ENCODE measurements at regions not wholly inside any gene's neighbourhood (a gene's known extent, or its start where the extent isn't known, plus 50 kb on each side); places are given as distances from the start of the nearest gene placed in this dataset.
"Not testable (repeated sequence)": the region's sequence is repeated elsewhere in the genome, so short reads cannot be mapped to it uniquely, and the experiment has no call there.

DNA sequence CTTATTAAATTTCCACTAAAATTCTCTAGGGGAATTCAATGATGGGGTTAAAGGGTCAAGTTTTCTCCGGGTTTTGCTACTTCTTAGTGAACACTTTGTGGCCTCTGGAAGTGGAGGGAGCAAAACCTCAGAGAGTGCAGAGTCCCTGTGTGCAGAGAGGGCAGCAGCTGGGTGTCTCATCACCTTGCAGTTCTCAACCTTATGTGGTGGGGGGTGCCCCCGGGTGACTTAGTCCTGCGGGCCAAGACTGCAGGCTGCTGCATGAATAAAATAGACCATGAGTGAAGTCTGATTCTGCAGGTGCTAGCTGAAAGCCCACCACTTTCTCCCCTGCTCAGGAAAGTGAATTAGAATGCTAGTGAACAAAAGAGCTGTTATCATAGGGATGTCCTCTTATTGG, 191.6 kb downstream of the DLEU7 start:
- no peak for DNase-seq

DNA sequence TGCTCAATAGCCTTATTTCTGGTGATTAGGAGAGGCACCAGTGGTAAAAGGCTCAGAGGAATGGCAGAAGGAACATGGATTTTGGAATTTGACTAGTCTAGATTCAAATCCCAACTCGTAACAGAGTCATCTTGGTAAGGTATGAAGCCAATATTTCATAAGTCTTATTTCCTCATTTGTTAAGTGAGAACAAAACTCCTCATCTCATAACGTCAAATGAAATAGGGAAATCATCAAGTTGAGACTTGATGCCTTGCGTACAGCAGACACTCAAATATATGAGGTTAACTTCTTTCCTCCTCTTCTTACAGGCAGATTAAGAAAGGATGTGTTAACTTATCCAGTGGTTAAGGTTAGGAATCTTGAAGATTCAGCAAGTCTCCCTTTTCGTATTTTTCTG, 189.2 kb downstream of the DLEU7 start:
- no peak for DNase-seq

DNA sequence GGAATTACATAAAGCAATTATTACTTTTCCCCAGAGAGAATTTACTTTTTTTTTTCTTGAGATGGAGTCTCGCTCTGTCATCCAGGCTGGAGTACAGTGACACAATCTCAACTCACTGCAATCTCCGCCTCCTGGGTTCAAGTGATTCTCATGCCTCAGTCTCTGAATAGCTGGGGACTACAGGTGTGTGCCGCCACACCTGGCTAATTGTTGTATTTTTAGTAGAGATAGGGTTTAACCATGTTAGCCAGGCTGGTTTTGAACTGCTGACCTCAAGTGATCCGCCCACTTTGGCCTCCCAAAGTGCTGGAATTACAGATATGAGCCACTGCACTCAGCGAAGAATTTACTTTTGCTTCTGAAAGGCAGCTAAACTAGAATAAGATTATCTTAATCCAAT, 181.6 kb downstream of the DLEU7 start:
- DNase-seq: not testable (repeated sequence)

DNA sequence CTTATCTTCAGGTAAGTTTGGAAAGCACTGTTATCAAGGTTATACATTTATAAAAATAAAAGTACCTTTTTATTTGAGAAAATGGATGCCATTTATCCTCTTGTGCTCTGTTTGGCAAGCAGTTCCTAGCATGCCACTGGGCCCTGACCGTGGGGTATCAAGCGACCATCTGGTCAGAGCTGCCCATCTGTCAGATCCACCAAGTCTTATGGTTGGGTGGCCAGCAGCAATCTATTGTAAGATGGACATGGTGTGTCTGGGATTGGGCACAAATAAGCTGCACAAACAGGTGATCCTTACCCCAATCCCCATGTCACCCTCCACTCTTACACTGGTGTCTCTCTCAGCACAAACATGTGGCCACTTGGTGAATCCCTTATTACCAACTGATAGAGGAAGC, 178.5 kb downstream of the DLEU7 start:
- DNase-seq: no peak

DNA sequence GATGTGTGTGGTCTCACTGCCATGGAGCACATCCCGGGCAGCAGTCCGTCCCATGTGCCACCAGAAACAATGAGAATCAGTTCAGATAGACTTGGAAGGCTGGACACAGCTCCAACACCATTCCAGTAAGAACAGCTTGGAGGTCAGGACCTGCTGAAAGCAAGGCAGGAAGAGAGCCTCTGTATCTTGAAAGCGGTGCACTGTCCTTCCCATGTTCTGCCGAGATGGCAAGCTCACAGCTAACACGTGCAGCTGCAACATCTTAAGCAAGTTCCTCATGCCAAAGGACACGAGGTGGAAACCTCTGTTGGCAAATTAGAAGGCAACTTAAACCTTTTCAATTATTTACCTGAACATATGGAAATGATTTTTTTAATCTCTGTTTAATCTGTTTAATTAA, 175.4 kb downstream of the DLEU7 start:
- no peak for DNase-seq

DNA sequence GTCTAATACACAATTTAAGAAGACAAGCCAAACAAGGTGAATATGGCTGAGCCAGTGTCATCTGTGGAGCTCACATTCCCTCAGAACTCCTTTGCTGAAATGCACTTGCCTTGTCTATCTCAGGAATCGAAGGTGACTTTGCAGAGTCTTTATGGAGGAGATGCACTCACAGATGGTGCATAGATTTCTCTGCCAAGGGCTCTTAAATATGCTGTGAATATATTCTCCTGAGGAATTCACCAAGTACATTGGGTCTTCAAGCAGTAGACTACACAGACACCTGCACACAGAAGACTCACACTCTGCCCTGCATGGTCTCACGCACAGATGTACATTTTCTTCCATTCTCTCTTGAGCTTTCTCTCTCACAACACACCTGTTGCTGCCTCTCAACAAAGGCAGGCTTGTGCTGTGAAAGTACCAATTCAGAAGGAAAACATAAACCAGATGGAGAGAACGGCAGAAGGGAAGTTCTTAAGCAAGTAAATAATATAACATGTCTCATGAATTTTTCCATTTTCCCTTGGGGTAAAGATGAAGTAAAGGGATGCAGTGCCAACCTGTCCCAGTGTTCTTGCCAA, 174.7 kb downstream of the DLEU7 start:
- DNase-seq: no peak

DNA sequence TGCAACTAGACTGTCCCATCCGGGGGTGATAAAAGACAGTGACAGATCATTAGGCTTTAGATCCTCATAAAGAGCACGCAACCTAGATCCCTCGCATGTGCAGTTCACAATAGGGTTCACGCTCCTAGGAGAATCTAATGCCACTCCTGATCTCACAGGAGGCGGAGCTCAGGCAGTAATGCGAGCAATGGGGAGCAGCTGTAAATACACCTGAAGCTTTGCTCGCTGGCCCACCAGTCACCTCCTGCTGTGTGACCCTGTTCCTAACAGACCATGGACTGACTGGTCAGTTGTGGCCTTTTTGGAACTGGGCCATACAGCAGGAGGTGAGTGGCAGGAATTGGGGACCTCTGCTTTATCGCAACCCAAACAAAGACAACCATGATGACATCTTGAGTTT, 173.2 kb downstream of the DLEU7 start:
- no peak for DNase-seq

DNA sequence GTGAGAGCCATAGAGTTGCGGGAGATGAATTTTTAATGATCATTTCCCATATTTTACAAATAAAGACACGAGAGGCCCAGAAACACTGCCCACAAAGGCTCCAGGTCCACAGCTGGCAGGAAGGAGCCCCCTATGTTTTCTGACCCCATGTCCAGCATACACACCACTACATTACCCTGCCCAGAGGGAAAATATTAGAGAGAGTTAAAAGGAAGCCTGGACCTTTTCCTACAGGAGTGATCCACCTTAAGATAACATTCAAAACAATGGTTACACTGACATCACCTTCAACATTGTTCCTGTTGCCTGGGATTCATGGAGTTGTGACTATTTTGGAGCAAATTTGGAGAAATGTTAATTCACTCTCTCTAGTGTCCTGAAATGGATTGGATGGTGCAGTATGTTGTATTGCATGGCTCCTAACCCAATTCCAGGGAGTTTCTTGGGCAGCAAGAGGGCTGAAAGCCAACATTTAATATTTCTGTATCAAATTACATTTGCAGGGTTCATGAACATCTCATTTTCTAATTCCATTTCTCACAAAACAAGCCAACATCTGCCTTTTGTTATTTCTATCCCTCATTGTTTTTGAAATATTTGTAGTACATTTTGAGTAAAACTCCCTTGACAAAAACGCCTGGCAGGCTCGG, 172.5 kb downstream of the DLEU7 start:
- DNase-seq: no peak

DNA sequence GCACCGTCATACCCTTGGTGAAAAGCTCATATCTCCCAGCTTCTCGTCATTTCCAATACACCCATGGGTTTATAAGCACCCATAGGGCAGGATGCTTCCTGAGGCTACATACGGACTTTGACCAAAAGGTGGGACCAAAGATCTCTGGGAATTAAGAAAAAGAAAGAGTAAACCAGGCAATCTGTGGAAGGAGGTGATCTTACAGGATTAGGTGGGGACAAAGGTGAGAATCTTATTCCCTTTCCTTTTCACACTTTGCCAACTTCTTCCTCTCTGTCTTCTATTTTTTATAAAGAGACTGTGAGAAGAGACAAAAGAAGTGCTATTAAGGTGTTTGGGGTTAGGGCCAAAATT, 172.0 kb downstream of the DLEU7 start:
- DNase-seq: no peak

DNA sequence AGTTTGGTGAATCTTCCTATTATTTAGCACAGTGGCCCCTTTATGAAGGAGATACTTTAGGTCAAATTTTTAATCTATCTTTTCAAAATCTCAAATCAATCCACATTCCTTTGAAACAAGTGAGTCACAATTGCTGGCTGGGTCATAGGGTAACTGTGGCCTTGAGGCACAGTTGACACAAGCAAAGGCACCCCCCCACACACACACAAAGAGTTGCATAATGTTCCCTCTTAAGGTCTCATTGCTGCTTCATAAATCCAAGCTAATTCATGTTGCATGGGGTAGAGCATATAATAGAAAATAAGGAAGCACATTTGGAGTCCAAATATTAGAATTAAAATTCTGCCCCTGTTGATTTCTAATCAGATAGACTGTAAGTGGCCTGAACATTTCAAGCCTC, 171.5 kb downstream of the DLEU7 start:
- no peak for DNase-seq

DNA sequence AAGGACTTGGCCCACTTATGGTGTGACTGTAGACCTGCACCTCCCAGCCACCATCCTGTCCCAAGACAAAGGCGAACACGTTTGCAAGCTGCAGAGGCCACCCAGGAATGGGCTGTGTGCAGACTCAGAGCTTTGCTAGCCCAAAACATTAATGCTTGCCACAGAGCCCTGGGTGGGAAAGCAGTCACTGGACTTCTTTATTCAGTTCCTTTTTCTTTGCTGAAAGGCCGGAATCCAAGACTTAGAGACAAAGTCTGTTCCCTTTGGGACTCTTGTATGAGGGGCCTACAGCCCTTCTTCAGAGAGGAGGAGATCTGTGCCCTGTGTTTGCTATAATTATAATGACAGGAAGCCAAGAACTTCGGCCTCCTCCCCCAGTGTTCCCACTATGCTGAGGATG, 167.8 kb downstream of the DLEU7 start:
- DNase-seq: no peak

DNA sequence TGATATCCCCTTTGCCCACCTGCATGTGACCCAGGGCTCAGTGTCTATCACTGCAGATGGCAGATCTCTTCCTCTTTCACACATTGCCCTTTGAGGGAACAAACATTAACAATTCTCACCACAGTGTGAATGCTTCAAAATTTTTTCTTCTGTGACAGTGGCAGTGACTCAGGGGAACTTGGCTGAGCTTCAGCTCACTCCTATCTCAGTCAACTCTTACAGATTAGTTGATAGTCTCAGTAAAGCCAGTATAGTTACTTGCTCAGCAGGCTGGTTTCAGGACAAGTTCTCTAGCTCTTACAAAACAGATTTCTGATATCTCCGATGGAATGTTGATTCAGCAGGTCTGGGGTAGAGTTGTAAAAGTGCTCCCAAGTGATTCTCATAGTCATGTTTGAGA, 166.9 kb downstream of the DLEU7 start:
- peak; percentile 81 for DNase-seq

DNA sequence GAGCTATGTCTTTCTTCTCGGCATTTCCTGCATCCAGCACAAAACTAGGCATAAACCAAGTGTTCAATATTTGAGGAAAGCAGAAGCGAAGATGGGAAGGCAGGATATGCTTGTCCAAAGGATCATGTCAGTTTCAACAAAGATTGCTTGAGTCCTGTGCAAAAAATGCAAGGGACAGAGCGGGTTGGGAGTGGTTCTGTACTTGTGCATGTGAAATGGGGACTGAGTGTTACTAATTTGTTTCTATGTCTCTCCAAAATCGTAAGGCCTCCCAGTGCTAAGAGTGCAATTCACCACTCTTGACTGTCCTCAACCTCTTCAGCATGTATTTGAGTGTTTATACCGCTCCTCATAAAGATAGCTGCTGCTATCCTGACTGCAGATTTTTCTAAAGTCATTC, 166.2 kb downstream of the DLEU7 start:
- DNase-seq: no peak

DNA sequence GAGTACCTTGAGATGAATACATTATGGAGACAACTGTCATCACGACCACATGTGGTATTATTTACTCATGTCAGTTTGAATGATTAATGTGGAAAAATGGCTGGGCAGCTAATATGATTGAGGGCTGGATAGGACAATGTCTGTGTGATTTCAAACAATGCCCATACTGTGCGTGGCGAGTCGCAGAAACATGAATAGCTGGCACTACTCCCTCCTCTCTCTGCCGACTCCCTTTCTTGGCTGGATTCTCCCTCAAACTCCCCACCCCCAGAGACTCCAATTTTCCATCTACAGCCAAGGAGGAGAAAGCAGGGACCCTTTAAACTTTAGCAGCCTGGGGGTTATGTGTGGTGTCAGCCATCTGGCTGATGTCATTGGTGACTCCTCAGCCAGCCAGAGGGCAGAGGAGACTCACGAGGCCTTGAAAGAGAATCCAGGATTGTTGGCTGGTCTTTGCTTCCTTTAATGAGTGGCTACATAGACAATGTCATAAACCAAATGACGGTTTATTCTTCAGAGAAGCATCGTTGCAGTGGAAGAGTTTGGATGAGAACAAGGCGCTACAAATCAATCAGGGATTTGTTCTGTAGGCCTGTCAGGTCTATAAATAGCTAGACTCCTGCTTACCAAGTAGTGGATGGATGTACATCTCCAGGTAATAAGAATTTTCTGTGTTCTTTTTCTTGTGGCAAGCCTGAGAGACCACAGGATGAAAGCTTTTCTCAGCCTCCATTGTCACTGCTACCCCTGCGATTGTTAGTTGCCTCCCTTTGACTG, 165.6 kb downstream of the DLEU7 start:
- DNase-seq: peak; percentile 72

DNA sequence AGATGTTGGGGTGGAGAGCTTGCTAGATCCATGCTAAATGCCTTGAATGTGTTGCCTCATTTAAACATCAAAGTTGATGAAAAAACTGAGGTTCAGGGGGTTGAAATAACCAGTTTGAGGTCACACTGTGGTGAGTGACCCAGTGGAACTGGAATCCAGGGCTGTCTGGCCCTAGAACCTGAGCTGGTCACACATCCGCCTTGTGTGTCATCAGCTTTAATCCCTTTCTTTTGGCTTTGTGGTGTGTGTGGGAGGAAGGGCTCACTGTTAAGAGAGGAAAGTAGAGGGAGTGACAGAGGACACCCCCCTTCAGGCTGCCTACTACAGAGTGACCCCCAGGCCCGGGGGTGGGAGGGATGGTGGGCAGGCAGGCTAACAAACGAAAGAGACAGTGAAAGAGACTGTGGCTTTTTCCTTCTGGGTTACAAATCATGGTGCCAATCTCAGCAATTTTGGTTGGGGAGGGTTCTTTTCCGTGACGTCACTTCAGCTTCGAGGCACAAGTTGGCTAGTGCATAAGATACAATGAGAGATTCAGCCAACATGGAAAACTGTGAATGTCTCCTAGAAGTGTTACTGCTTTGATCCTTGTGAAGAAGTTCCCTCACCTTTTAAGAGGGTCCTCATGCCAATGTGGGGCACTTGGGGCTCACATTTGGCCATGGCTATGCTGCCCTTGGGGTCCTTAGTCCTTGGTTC, 164.9 kb downstream of the DLEU7 start:
- peak; percentile 98 for DNase-seq

DNA sequence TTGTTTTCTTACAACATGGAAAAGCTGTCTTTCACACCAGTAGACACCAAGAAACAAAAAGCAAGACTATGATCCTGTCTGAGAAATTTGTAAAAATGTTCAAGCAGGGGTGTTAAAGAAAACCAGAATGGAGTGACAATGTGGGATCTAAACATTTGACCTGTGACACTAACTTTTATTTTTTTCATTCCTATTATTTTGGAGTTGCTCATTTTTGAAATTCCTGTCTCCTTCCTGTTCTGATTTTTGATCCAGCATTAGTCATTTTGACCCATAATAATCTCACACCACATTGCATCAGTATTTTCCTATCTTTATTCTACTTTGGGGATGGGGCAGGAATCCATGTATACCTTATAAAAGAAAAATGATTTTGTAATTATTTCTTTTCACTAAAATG, 164.2 kb downstream of the DLEU7 start:
- DNase-seq: peak; percentile 85

DNA sequence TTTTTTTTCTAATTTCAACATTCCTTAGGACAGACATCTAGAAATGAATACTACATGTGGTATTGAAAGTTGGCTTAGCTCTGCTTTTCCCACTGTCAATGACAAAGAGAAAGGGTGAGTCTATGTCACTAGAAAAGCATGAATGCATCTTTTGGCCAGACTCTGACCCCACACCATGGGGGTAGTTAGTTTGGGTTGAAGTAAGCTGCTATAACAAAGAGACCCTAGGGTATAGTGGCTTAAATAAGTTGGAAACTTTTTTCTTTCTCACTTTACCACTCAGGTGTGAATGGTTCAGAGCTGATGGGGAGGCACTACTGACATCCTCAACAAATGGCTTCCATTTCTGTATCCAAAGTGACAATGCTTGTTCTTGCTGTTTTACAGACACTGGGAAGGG, 161.5 kb downstream of the DLEU7 start:
- DNase-seq: no peak

DNA sequence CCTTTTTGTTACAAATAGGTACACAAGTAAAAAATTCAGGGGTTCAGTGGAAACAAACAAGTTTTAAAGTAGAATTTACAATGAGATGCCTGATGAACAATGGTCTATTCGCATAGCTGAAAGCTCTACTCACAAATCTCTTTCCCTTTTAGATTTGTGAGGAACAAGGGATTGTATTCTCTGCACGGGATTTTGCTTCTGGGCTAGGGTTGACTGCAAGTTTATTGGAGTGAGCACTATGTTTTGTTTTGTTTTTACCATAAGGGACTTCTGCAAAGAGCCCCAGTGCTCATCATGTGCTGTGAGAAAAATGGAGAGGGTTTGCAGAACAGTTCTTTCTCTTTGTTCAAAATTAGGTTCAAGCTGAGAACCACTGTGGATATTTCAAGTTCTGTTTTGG, 160.5 kb downstream of the DLEU7 start:
- no peak for DNase-seq

DNA sequence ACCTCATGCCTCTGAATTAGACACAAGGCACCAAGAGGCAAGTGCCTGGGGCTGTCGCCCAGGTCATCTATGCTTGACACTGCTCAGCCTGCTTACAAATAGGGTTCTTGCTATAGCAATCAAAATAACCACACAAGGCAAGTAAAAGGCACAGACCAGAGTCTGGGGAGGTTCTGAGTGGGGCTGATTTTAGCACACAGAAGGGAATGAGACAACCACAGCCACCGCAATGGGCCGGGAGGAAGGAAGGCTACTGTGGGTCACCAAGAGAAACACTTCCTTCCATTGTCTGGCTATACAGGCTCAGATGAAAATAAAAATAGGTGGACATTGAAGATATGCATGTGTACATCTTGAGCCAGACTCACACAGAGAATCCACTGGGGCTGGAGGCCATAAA, 159.1 kb downstream of the DLEU7 start:
- DNase-seq: no peak

DNA sequence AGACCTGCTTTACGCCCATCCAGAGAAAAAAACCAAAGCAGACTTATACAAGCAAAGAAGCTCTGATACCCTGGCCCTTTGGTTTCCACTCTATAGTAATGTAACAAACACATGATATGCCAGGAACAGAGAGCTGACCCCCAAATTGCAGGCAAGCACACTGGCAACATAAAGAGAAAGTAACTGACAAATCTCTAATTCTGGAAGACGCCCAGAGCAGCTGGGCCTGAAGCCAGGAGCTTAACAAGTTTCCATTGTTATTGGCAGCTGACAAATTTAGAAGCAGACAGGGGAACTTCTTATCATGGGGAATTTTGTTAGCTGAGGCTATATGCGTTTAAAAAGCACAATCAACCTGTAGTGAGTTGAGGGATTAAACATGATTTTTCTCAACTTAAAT, 158.0 kb downstream of the DLEU7 start:
- DNase-seq: peak; percentile 79

DNA sequence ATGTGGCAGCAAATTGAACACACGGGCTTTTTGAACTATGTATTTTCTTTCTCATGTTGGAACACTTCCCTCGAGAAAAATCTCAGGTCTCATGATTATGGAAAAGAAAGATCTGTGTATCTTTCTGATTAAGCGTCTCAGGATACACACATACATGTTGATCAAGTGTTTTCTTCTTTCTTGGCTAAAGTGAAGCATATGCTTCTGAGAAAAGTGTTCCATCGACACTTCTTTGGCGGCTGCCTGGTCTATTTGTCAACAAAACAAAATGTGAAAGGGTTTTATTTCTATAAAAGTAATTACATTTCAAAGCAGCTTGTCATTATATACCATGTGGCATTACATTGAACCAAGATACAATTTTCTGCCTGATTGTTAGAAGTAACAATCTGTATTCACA, 157.5 kb downstream of the DLEU7 start:
- no peak for DNase-seq

DNA sequence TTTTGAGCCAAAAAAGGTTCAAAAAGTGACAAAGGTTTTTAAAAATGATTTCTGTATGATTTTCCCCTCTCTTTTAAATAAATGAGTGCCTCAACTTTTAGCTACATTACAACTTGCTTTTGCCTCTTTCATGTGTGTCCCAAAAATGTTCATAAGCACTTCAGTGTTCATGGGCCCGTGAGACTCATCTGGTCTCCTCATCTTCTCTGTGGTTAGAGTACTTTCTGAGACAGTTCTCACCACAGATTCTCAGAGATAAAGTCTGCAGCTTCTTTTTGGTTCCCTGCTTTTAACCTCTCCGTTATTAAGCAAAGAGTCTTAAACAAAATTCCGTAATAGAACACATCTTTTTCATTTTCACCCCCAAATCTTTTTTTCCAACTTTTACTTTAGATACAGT, 156.9 kb downstream of the DLEU7 start:
- DNase-seq: no peak

DNA sequence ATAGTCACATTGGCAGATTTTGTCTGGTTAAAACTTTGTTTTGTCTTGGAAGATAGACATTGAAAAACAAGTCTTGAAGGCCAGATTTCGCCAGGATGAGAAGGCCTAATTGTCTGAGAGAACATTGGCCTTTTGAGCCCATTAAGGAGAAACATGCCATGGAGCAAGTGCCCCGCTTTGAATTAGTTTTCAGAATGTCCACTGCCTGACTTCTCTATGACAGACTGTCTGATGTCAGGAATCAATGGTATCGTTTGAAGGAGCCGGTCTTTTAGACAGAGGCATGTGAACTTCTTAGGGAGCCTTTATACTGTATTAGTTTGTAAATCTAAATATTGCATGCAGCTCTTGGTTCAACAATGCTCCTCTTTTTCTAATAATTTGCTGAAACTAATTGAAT, 155.9 kb downstream of the DLEU7 start:
- DNase-seq: no peak

DNA sequence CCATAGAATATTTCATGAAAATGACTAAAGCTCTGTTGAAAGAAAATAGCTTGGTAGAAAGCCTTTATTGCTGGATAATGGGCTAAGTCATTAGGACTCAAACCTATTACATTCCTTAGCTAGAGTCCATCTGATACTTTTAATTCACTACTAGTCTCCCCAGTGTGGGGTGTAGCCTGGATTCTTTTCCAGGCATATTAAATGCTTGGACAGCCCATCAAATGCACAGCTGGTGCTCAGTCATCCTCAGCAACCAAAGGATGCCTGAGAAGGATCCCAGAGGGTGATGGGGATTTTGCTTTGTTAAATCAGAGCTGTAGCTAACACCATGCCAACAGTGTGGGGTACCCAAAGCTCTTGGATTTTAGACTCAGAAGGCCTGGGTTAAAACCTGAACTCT, 153.5 kb downstream of the DLEU7 start:
- DNase-seq: no peak

Measured in fibroblast of skin of abdomen (primary cell).